ENCODE measurements at regions not wholly inside any gene's neighbourhood (a gene's known extent, or its start where the extent isn't known, plus 50 kb on each side); places are given as distances from the start of the nearest gene placed in this dataset.

DNA sequence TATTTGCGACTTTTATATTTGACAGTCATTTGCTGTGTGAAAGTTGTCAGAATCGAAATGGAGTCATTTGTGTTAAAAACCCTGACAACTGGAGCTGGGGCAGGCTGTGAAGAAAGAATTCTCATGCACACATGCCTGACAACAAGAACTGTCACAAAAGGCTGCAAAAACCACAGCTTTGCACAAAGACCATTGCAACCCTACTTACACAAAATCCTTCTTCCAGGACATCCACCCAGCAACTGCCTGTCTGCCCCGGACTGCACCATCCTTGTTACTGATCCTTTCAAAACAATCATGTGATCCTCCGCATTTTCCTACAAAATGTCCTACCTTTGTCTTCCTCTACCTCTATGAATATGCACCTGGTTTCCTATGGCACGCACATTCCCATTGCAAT is 66.8 kb upstream of the IRS2 start:
- ChIA-PET POLR2A (no interaction called here), CTCF (ENCODE audit: unreplicated experiment) (no interaction called here)
- Histone ChIP-seq H3K79me2 (ENCODE audit: insufficient read depth, low read depth, low read length) (no peaks in the 10 kb centered on the region), H3K4me1 (ENCODE audit: insufficient read depth, low read length, poor library complexity, severe bottlenecking) (no peaks in the 10 kb centered on the region), H2AFZ (ENCODE audit: low read length) (no peak overlapping the region), H3K27ac (ENCODE audit: low read depth, low read length, poor library complexity, severe bottlenecking) (no peak overlapping the region), H3K36me3 (ENCODE audit: insufficient read depth, low read length) (no peaks in the 10 kb centered on the region), H4K20me1 (ENCODE audit: insufficient read depth, low read length) (no peaks in the 10 kb centered on the region), H3K4me3 (ENCODE audit: low read depth, low read length, poor library complexity, severe bottlenecking) (no peak overlapping the region), H3K9me3 (ENCODE audit: low read length) (no peaks in the 10 kb centered on the region), H3K4me2 (ENCODE audit: low read length) (no peak overlapping the region), H3K9me2 (ENCODE audit: insufficient read depth, low read length) (no peaks in the 10 kb centered on the region)
- BruUV-seq (replicated peaks) = no TSS peak
- DNase-seq (ENCODE audit: low spot score) = no peak
- no peak for TF ChIP-seq EZH2phosphoT487 (IDR thresholded peaks at IDR 0.05; ENCODE audit: borderline replicate concordance, low read depth, low read length)
- TF ChIP-seq, protein P1, sequence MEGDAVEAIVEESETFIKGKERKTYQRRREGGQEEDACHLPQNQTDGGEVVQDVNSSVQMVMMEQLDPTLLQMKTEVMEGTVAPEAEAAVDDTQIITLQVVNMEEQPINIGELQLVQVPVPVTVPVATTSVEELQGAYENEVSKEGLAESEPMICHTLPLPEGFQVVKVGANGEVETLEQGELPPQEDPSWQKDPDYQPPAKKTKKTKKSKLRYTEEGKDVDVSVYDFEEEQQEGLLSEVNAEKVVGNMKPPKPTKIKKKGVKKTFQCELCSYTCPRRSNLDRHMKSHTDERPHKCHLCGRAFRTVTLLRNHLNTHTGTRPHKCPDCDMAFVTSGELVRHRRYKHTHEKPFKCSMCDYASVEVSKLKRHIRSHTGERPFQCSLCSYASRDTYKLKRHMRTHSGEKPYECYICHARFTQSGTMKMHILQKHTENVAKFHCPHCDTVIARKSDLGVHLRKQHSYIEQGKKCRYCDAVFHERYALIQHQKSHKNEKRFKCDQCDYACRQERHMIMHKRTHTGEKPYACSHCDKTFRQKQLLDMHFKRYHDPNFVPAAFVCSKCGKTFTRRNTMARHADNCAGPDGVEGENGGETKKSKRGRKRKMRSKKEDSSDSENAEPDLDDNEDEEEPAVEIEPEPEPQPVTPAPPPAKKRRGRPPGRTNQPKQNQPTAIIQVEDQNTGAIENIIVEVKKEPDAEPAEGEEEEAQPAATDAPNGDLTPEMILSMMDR (conservative IDR thresholded peaks at IDR 0.05; ENCODE audit: low read length) = no peak
- intact Hi-C loops (cut with micrococcal nuclease; ENCODE audit: unreplicated experiment) = no loop called here

DNA sequence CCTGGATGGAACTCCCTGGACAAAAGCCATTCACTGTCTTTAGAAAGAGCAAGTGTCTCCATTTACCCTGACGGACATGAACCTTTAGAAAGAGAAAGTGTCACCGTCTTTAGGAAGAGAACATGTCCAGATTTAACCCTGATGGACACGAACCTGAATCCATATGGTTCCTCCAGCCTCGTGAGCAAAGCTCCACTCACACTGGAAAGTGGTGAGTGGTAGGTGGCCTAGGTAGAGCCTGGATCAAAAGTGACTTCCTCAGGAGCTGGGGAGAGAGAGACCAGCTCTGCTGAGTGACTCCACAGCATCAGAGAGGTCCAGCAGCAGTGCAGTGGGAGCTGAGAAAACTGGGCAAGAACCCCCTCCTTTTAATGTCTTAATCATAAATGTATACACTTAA is 59.8 kb upstream of the IRS2 start:
- Histone ChIP-seq H3K36me3 (ENCODE audit: insufficient read depth, low read length) (no peaks in the 10 kb centered on the region), H3K4me2 (ENCODE audit: low read length) (no peak overlapping the region), H3K4me1 (ENCODE audit: insufficient read depth, low read length, poor library complexity, severe bottlenecking) (no peaks in the 10 kb centered on the region), H3K27ac (ENCODE audit: low read depth, low read length, poor library complexity, severe bottlenecking) (no peak overlapping the region), H3K79me2 (ENCODE audit: insufficient read depth, low read depth, low read length) (no peaks in the 10 kb centered on the region), H3K9me2 (ENCODE audit: insufficient read depth, low read length) (no peaks in the 10 kb centered on the region), H2AFZ (ENCODE audit: low read length) (no peak overlapping the region), H4K20me1 (ENCODE audit: insufficient read depth, low read length) (no peaks in the 10 kb centered on the region), H3K4me3 (ENCODE audit: low read depth, low read length, poor library complexity, severe bottlenecking) (no peak overlapping the region), H3K9me3 (ENCODE audit: low read length) (no peaks in the 10 kb centered on the region)
- intact Hi-C loops (cut with micrococcal nuclease; ENCODE audit: unreplicated experiment) = no loop called here
- BruUV-seq (replicated peaks) = no TSS peak
- CTCF ChIA-PET (ENCODE audit: unreplicated experiment) = no interaction called here
- no peak for DNase-seq (ENCODE audit: low spot score)
- TF ChIP-seq, protein P1 (conservative IDR thresholded peaks at IDR 0.05; ENCODE audit: low read length) = no peak
- TF ChIP-seq EZH2phosphoT487 (IDR thresholded peaks at IDR 0.05; ENCODE audit: borderline replicate concordance, low read depth, low read length) = no peak
- POLR2A ChIA-PET = no interaction called here

DNA sequence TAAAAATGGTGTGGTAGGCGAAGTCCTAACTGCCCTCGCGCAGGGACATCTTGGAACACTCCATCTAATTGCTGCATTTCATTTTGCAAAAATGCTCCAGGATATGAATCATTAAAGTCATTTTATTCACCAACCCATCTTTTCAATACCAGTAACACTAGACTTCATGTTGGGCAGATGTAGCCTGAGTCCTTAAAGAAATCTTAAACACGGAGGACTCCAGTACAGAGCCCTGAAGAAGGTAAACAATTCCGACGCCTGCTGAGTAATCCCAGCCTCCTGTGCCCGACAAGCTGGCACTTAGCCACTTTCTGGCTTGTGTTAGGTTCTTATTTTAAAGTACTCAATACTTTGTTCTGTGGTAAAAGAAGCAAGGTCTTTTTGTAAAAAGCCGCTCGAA is 58.0 kb upstream of the IRS2 start:
- H3K27ac ChIP-seq (ENCODE audit: low read depth, low read length, poor library complexity, severe bottlenecking) = no peak overlapping the region
- H3K79me2 ChIP-seq (ENCODE audit: insufficient read depth, low read depth, low read length) = no peaks in the 10 kb centered on the region
- no peak overlapping the region for H3K4me3 ChIP-seq (ENCODE audit: low read depth, low read length, poor library complexity, severe bottlenecking)
- intact Hi-C loops (cut with micrococcal nuclease; ENCODE audit: unreplicated experiment) = no loop called here
- TF ChIP-seq, protein P1 (conservative IDR thresholded peaks at IDR 0.05; ENCODE audit: low read length) = no peak
- no peak for TF ChIP-seq EZH2phosphoT487 (IDR thresholded peaks at IDR 0.05; ENCODE audit: borderline replicate concordance, low read depth, low read length)
- no peaks in the 10 kb centered on the region for H3K36me3 ChIP-seq (ENCODE audit: insufficient read depth, low read length)
- H3K9me2 ChIP-seq (ENCODE audit: insufficient read depth, low read length) = no peaks in the 10 kb centered on the region
- ChIA-PET CTCF (ENCODE audit: unreplicated experiment) (no interaction called here), POLR2A (no interaction called here)
- no peaks in the 10 kb centered on the region for H3K9me3 ChIP-seq (ENCODE audit: low read length)
- no peaks in the 10 kb centered on the region for H4K20me1 ChIP-seq (ENCODE audit: insufficient read depth, low read length)
- no peaks in the 10 kb centered on the region for H3K4me1 ChIP-seq (ENCODE audit: insufficient read depth, low read length, poor library complexity, severe bottlenecking)
- no peak for DNase-seq (ENCODE audit: low spot score)
- BruUV-seq (replicated peaks) = no TSS peak
- no peak overlapping the region for H2AFZ ChIP-seq (ENCODE audit: low read length)
- no peak overlapping the region for H3K4me2 ChIP-seq (ENCODE audit: low read length)
